Osteocyte (in vitro differentiated cells): ENCODE measurements at regions not wholly inside any gene's neighbourhood (a gene's known extent, or its start where the extent isn't known, plus 50 kb on each side); places are given as distances from the start of the nearest gene placed in this dataset.

Source experiments
- DNase-seq: peaks from one replicate; pipeline ENCODE4 v3.0.0; 2021; ENCODE audit warnings: mixed read lengths; ENCODE audit not compliant: unreplicated experiment; ENCODE audit errors: extremely low spot score
- H3K27ac Mint-ChIP-seq: one replicate; pipeline ENCODE4 v1.8.0; 2021; ENCODE audit warnings: mild to moderate bottlenecking, mixed read lengths; ENCODE audit not compliant: unreplicated experiment
- H3K27me3 Mint-ChIP-seq: one replicate; pipeline ENCODE4 v1.8.0; 2021; ENCODE audit warnings: mixed read lengths; ENCODE audit not compliant: unreplicated experiment
- H3K36me3 Mint-ChIP-seq: one replicate; pipeline ENCODE4 v1.8.0; 2021; ENCODE audit warnings: mixed read lengths; ENCODE audit not compliant: unreplicated experiment
- H3K4me1 Mint-ChIP-seq: one replicate; pipeline ENCODE4 v1.8.0; 2021; ENCODE audit warnings: mixed read lengths; ENCODE audit not compliant: unreplicated experiment
- H3K4me3 Mint-ChIP-seq: one replicate; pipeline ENCODE4 v1.8.0; 2021; ENCODE audit warnings: mild to moderate bottlenecking, moderate library complexity, mixed read lengths; ENCODE audit not compliant: unreplicated experiment
- H3K9me3 Mint-ChIP-seq: one replicate; pipeline ENCODE4 v1.8.0; 2021; ENCODE audit warnings: mixed read lengths; ENCODE audit not compliant: unreplicated experiment
- CTCF ChIP-seq: fragments of 200-600 bp; sonication (generic); IDR thresholded peaks from 2 replicates; pipeline ENCODE4 v1.5.0; 2021; ENCODE audit warnings: antibody characterized with exemption, mild to moderate bottlenecking, moderate library complexity

- no peak for DNase-seq
- Mint-ChIP-seq H3K4me1 (no peaks in the 10 kb centered on the region), H3K9me3 (peaks cover 54% of the 10 kb centered on the region), H3K27ac (no peak overlapping the region), H3K36me3 (no peaks in the 10 kb centered on the region), H3K27me3 (no peaks in the 10 kb centered on the region), H3K4me3 (no peak overlapping the region)
- no peak for TF ChIP-seq CTCF
These were observed 664.8 kb upstream of the EEF2KMT start for GRCh38 chr16:5762362-5762761.

GRCh38 chr16:5761592-5761991, 664.0 kb upstream of the EEF2KMT start:
- H3K27ac Mint-ChIP-seq: no peak overlapping the region
- no peaks in the 10 kb centered on the region for H3K36me3 Mint-ChIP-seq
- no peak overlapping the region for H3K4me3 Mint-ChIP-seq
- no peaks in the 10 kb centered on the region for H3K4me1 Mint-ChIP-seq
- no peak for TF ChIP-seq CTCF
- H3K27me3 Mint-ChIP-seq: no peaks in the 10 kb centered on the region
- H3K9me3 Mint-ChIP-seq: peaks cover 58% of the 10 kb centered on the region
- DNase-seq: no peak

- H3K27me3 Mint-ChIP-seq: no peaks in the 10 kb centered on the region
- H3K36me3 Mint-ChIP-seq: no peaks in the 10 kb centered on the region
These were observed 660.7 kb upstream of the EEF2KMT start for GRCh38 chr16:5758281-5758680.

GRCh38 chr16:5756969-5757368, 659.4 kb upstream of the EEF2KMT start:
- no peaks in the 10 kb centered on the region for H3K27me3 Mint-ChIP-seq
- H3K4me1 Mint-ChIP-seq: no peaks in the 10 kb centered on the region
- H3K36me3 Mint-ChIP-seq: no peaks in the 10 kb centered on the region
- peaks cover 47% of the 10 kb centered on the region for H3K9me3 Mint-ChIP-seq
- TF ChIP-seq CTCF: no peak
- H3K27ac Mint-ChIP-seq: no peak overlapping the region
- H3K4me3 Mint-ChIP-seq: no peak overlapping the region
- DNase-seq: no peak

More at GRCh38 chr16:5758281-5758680, 660.7 kb upstream of the EEF2KMT start:
- no peaks in the 10 kb centered on the region for H3K4me1 Mint-ChIP-seq
- no peak for DNase-seq
- no peak overlapping the region for H3K4me3 Mint-ChIP-seq
- peaks cover 54% of the 10 kb centered on the region for H3K9me3 Mint-ChIP-seq
- H3K27ac Mint-ChIP-seq: no peak overlapping the region
- TF ChIP-seq CTCF: no peak

- Mint-ChIP-seq H3K4me3 (no peak overlapping the region), H3K4me1 (no peaks in the 10 kb centered on the region), H3K9me3 (peaks cover 37% of the 10 kb centered on the region), H3K27me3 (no peaks in the 10 kb centered on the region), H3K36me3 (no peaks in the 10 kb centered on the region), H3K27ac (no peak overlapping the region)
- no peak for TF ChIP-seq CTCF
- DNase-seq: no peak
These were observed 655.8 kb upstream of the EEF2KMT start for GRCh38 chr16:5753381-5753780.
